Caki2 (cell line): ENCODE measurements at regions not wholly inside any gene's neighbourhood (a gene's known extent, or its start where the extent isn't known, plus 50 kb on each side); places are given as distances from the start of the nearest gene placed in this dataset.

Source experiments
- DNase-seq: peaks from one replicate; pipeline ENCODE4 v3.0.0-alpha.2; 2015; ENCODE audit warnings: low read depth
- in situ Hi-C: cut with HindIII; loops from 2 replicates; pipeline ENCODE4 v1.10.0; 2016; ENCODE audit warnings: low sequenced_read_pairs, low pct_unique_long_range_greater_than_20kb, mixed read lengths

- DNase-seq: no peak
- in situ Hi-C loops: no loop called here
Observed at GRCh38 chr1:147434921-147435320, 106.4 kb upstream of the BCL9 start.

- no peak for DNase-seq
- in situ Hi-C loops: no loop called here
Observed at GRCh38 chr1:147444381-147444780, 96.9 kb upstream of the BCL9 start.

- DNase-seq: no peak
Observed at GRCh38 chr1:147451628-147452027, 89.7 kb upstream of the BCL9 start.

GRCh38 chr1:147452809-147453208 lies 88.5 kb upstream of the BCL9 start:
- no peak for DNase-seq
- in situ Hi-C loops: no loop called here

More at GRCh38 chr1:147451628-147452027, 89.7 kb upstream of the BCL9 start:
- in situ Hi-C loops: no loop called here

GRCh38 chr1:147463022-147463421 lies 78.3 kb upstream of the BCL9 start:
- in situ Hi-C loops: no loop called here
- DNase-seq: no peak

- no peak for DNase-seq
- in situ Hi-C loops: no loop called here
Observed at GRCh38 chr1:147466543-147466942, 74.8 kb upstream of the BCL9 start.

- DNase-seq: no peak
- in situ Hi-C loops: no loop called here
Observed at GRCh38 chr1:147470079-147470478, 71.2 kb upstream of the BCL9 start.

- in situ Hi-C loops: no loop called here
- DNase-seq: no peak
Observed at GRCh38 chr1:147472489-147472888, 68.8 kb upstream of the BCL9 start.

- in situ Hi-C loops: no loop called here
- no peak for DNase-seq
Observed at GRCh38 chr1:147472966-147473732, 68.2 kb upstream of the BCL9 start.

- DNase-seq: no peak
- in situ Hi-C loops: no loop called here
Observed at GRCh38 chr1:147473733-147474049, 67.6 kb upstream of the BCL9 start.

GRCh38 chr1:147475488-147475887 lies 65.8 kb upstream of the BCL9 start:
- no peak for DNase-seq

GRCh38 chr1:147478521-147478920 lies 62.8 kb upstream of the BCL9 start:
- no peak for DNase-seq
- in situ Hi-C loops: no loop called here

More at GRCh38 chr1:147475488-147475887, 65.8 kb upstream of the BCL9 start:
- in situ Hi-C loops: no loop called here

- in situ Hi-C loops: no loop called here
- no peak for DNase-seq
Observed at GRCh38 chr1:147479864-147480564, 61.3 kb upstream of the BCL9 start.

- no peak for DNase-seq
- in situ Hi-C loops: no loop called here
Observed at GRCh38 chr1:147480565-147480935, 60.8 kb upstream of the BCL9 start.

- in situ Hi-C loops: no loop called here
- no peak for DNase-seq
Observed at GRCh38 chr1:147486876-147487656, 54.2 kb upstream of the BCL9 start.

GRCh38 chr1:147491098-147491497 lies 50.2 kb upstream of the BCL9 start:
- in situ Hi-C loops: no loop called here
- DNase-seq: no peak
